HEK293 (cell line): ENCODE measurements at regions not wholly inside any gene's neighbourhood (a gene's known extent, or its start where the extent isn't known, plus 50 kb on each side); places are given as distances from the start of the nearest gene placed in this dataset.

Experiments
- CTCF ChIP-seq: fragments of 450-650 bp; formaldehyde crosslinking; IDR thresholded peaks from 2 replicates; pipeline ENCODE4 v1.5.1; 2016; ENCODE audit warnings: missing biosample characterization, missing genetic modification characterization
- PATZ1 ChIP-seq: fragments of 450-650 bp; formaldehyde crosslinking; IDR thresholded peaks from 2 replicates; pipeline ENCODE4 v1.5.1; 2016; ENCODE audit warnings: missing biosample characterization, missing genetic modification characterization
- REPIN1 ChIP-seq: fragments of 450-650 bp; formaldehyde crosslinking; IDR thresholded peaks from 2 replicates; pipeline ENCODE4 v1.5.1; 2017; ENCODE audit warnings: missing biosample characterization, missing genetic modification characterization, low read depth
- SP7 ChIP-seq: fragments of 450-650 bp; formaldehyde crosslinking; IDR thresholded peaks from 2 replicates; pipeline ENCODE4 v1.5.1; 2016; ENCODE audit warnings: missing biosample characterization, missing genetic modification characterization
- ZBTB1 ChIP-seq: fragments of 450-650 bp; formaldehyde crosslinking; IDR thresholded peaks from 2 replicates; pipeline ENCODE4 v1.5.1; 2016; ENCODE audit warnings: missing biosample characterization, missing genetic modification characterization
- ZBTB11 ChIP-seq: fragments of 450-650 bp; formaldehyde crosslinking; conservative IDR thresholded peaks from 2 replicates; pipeline ENCODE4 v1.5.1; 2016; ENCODE audit warnings: low read depth, missing biosample characterization, missing genetic modification characterization
- ZBTB20 ChIP-seq: fragments of 450-650 bp; formaldehyde crosslinking; IDR thresholded peaks from 2 replicates; pipeline ENCODE4 v1.5.1; 2016; ENCODE audit warnings: missing biosample characterization, missing genetic modification characterization
- ZNF19 ChIP-seq: fragments of 450-650 bp; formaldehyde crosslinking; IDR thresholded peaks from 2 replicates; pipeline ENCODE4; 2016; ENCODE audit warnings: missing biosample characterization, missing genetic modification characterization, low read depth
- ZNF221 ChIP-seq: fragments of 450-650 bp; formaldehyde crosslinking; IDR thresholded peaks from 2 replicates; pipeline ENCODE4 v1.5.1; 2017; ENCODE audit warnings: missing biosample characterization, missing genetic modification characterization, borderline replicate concordance
- ZNF670 ChIP-seq: fragments of 450-650 bp; formaldehyde crosslinking; IDR thresholded peaks from 2 replicates; pipeline ENCODE4 v1.5.1; 2016; ENCODE audit warnings: missing biosample characterization, missing genetic modification characterization, low read depth
- ZNF768 ChIP-seq: fragments of 450-650 bp; formaldehyde crosslinking; IDR thresholded peaks from 2 replicates; pipeline ENCODE4 v1.5.1; 2018; ENCODE audit warnings: missing biosample characterization, mild to moderate bottlenecking, missing genetic modification characterization
- ZNF777 ChIP-seq: fragments of 450-650 bp; formaldehyde crosslinking; IDR thresholded peaks from 2 replicates; pipeline ENCODE4 v1.5.1; 2017; ENCODE audit warnings: missing biosample characterization, missing genetic modification characterization, borderline replicate concordance

DNA sequence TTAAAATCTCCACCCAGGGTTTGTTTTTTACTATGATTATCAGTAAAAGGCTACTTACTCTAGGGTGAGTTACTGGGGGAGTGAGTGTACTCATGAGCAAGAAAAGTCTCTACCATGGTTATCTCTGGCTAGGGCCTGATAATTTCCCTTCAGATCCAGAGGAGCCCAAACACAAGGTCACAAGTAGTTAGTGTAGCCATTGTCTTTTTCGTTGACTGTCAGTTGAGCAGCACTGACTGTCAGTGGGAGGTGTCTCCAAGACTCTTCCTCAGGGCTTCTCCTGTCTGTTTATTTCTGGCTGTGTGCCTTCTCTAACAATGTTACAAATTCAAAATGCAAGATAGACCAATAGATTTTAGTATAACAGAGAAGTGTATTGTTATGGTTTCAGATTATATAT, 181.2 kb upstream of the MIS18BP1 start:
- TF ChIP-seq ZBTB11 (tag by site-specific recombination) (no peak), CTCF (tag by site-specific recombination) (no peak), ZBTB1 (tag by site-specific recombination) (no peak), ZNF670 (tag by site-specific recombination) (no peak), ZBTB20 (tag by site-specific recombination) (no peak), ZNF768 (no peak), ZNF777 (tag by site-specific recombination) (no peak), SP7 (tag by site-specific recombination) (no peak), ZNF19 (tag by site-specific recombination) (no peak), ZNF221 (tag by site-specific recombination) (no peak), REPIN1 (no peak), PATZ1 (tag by site-specific recombination) (no peak)
